Hepatocyte (in vitro differentiated cells): ENCODE measurements at regions not wholly inside any gene's neighbourhood (a gene's known extent, or its start where the extent isn't known, plus 50 kb on each side); places are given as distances from the start of the nearest gene placed in this dataset.

Experiments
- EZH2 ChIP-seq: fragments of 200-600 bp; sonication (generic); IDR thresholded peaks from 2 replicates; pipeline ENCODE4 v1.6.1; 2016; ENCODE audit warnings: antibody characterized with exemption, mild to moderate bottlenecking, borderline replicate concordance
- TF ChIP-seq, protein P1 (sequence below): fragments of 200-600 bp; sonication (generic); IDR thresholded peaks from 2 replicates; pipeline ENCODE4 v1.5.1; 2016; ENCODE audit warnings: antibody characterized with exemption, mild to moderate bottlenecking; ENCODE audit not compliant: poor library complexity

DNA sequence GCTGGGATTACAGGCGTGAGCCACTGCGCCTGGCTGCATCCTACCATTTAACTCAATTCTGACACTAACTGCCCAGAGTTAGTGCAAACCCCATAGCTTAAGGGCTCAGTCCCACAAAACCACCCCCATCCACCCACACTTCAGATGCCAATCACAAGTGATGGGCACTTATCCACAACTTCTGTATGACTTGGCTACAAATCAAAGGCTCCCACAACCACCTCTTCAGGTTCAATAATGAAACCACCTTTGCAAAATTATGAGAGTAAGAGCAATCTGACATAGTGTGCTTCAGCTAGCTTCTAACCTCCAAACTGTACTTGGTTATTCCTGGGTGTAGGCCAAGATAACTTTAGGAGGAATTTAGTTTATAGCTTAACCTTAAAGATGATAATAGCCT is 51.3 kb upstream of the SLC35F5 start:
- TF ChIP-seq, protein P1, sequence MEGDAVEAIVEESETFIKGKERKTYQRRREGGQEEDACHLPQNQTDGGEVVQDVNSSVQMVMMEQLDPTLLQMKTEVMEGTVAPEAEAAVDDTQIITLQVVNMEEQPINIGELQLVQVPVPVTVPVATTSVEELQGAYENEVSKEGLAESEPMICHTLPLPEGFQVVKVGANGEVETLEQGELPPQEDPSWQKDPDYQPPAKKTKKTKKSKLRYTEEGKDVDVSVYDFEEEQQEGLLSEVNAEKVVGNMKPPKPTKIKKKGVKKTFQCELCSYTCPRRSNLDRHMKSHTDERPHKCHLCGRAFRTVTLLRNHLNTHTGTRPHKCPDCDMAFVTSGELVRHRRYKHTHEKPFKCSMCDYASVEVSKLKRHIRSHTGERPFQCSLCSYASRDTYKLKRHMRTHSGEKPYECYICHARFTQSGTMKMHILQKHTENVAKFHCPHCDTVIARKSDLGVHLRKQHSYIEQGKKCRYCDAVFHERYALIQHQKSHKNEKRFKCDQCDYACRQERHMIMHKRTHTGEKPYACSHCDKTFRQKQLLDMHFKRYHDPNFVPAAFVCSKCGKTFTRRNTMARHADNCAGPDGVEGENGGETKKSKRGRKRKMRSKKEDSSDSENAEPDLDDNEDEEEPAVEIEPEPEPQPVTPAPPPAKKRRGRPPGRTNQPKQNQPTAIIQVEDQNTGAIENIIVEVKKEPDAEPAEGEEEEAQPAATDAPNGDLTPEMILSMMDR = no peak
- TF ChIP-seq EZH2 = no peak
